Hepatocyte (in vitro differentiated cells): ENCODE measurements at regions not wholly inside any gene's neighbourhood (a gene's known extent, or its start where the extent isn't known, plus 50 kb on each side); places are given as distances from the start of the nearest gene placed in this dataset. TPM values are rescaled to one million over a fixed set of nuclear protein-coding genes. Genes with fewer than 3 reads are reported as not detected.

Experiments
- DNase-seq: peaks from one replicate; pipeline ENCODE4 v3.0.0-alpha.2; 2016; ENCODE audit warnings: low spot score
- H2AFZ ChIP-seq: fragments of 200-600 bp; sonication (generic); 2 replicates; pipeline ENCODE4 v1.6.0; 2016; ENCODE audit warnings: antibody characterized with exemption, mild to moderate bottlenecking
- H3K27ac ChIP-seq: fragments of 200-600 bp; sonication (generic); 2 replicates; pipeline ENCODE4 v1.5.1; 2016; ENCODE audit warnings: mild to moderate bottlenecking
- H3K27me3 ChIP-seq: fragments of 200-600 bp; sonication (generic); 2 replicates; pipeline ENCODE4 v1.6.1; 2016
- H3K36me3 ChIP-seq: fragments of 200-600 bp; sonication (generic); replicated peaks from 2 replicates; pipeline ENCODE4 v1.5.1; 2016; ENCODE audit warnings: low read depth; ENCODE audit not compliant: insufficient read depth
- H3K4me1 ChIP-seq: fragments of 200-600 bp; sonication (generic); 2 replicates; pipeline ENCODE4 v1.5.1; 2016; ENCODE audit warnings: mild to moderate bottlenecking, moderate library complexity; ENCODE audit not compliant: insufficient read depth
- H3K4me2 ChIP-seq: fragments of 200-600 bp; sonication (generic); 2 replicates; pipeline ENCODE4 v1.6.0; 2016
- H3K4me3 ChIP-seq: fragments of 200-600 bp; sonication (generic); 2 replicates; pipeline ENCODE4 v1.5.1; 2016; ENCODE audit warnings: mild to moderate bottlenecking
- H3K79me2 ChIP-seq: fragments of 200-600 bp; sonication (generic); 2 replicates; pipeline ENCODE4 v1.6.0; 2017; ENCODE audit warnings: mild to moderate bottlenecking
- H3K9me2 ChIP-seq: fragments of 200-600 bp; sonication (generic); replicated peaks from 2 replicates; pipeline ENCODE4 v1.6.0; 2017; ENCODE audit warnings: mild to moderate bottlenecking; ENCODE audit not compliant: insufficient read depth
- H3K9me3 ChIP-seq: fragments of 200-600 bp; sonication (generic); 2 replicates; pipeline ENCODE4 v1.5.1; 2016; ENCODE audit warnings: low read depth, mild to moderate bottlenecking
- H4K20me1 ChIP-seq: fragments of 200-600 bp; sonication (generic); 2 replicates; pipeline ENCODE4 v1.6.0; 2016; ENCODE audit warnings: mild to moderate bottlenecking; ENCODE audit not compliant: insufficient read depth, poor library complexity, severe bottlenecking
- CTCF ChIP-seq: fragments of 200-600 bp; sonication (generic); IDR thresholded peaks from 2 replicates; pipeline ENCODE4 v1.5.1; 2016; ENCODE audit warnings: antibody characterized with exemption, mild to moderate bottlenecking; ENCODE audit not compliant: poor library complexity
- EZH2 ChIP-seq: fragments of 200-600 bp; sonication (generic); IDR thresholded peaks from 2 replicates; pipeline ENCODE4 v1.6.1; 2016; ENCODE audit warnings: antibody characterized with exemption, mild to moderate bottlenecking, borderline replicate concordance
- EZH2phosphoT487 ChIP-seq: fragments of 200-600 bp; sonication (generic); IDR thresholded peaks from one replicate; pipeline ENCODE4 v1.6.1; 2018; ENCODE audit warnings: antibody characterized with exemption, mild to moderate bottlenecking, low read depth, moderate library complexity; ENCODE audit not compliant: unreplicated experiment, severe bottlenecking
- WGBS: methylation state at CpG from one replicate; pipeline ENCODE4 v1.1.6; 2016; ENCODE audit warnings: low lambda C conversion rate; ENCODE audit errors: missing lambda C conversion rate; 5-methylcytosine and 5-hydroxymethylcytosine counted together
- small RNA-seq: library from RNA; depleted of rRNA; stranded (forward); fragments of <200 nt; gene quantifications from one replicate; pipeline ENCODE3, GENCODE V24; 2014

DNA sequence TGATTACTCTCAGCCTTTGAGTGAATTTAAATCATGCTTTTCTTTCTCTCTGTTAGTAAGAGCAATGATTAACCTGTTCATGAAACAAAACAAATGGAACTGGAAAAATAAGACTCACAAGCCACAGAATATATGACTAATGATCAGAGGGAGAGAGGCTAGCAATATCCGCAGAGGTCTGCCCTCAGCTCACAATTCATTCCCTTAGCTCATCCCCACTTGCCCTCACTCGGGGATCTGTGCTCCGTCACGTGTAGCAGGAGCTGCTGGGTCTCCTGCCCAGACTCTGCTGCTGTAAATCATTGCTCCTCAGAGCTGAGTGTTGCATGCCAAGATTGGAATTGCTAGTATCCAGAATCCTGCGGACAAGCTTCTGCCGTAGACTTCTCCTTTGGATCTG is 53.1 kb upstream of the GNG2 start:
- Histone ChIP-seq H2AFZ (no peak overlapping the region), H3K9me3 (no peaks in the 10 kb centered on the region), H3K36me3 (no peaks in the 10 kb centered on the region), H3K9me2 (no peaks in the 10 kb centered on the region), H3K27ac (no peak overlapping the region), H3K79me2 (no peaks in the 10 kb centered on the region), H3K4me2 (no peak overlapping the region), H3K4me3 (no peak overlapping the region), H4K20me1 (no peaks in the 10 kb centered on the region), H3K27me3 (no peaks in the 10 kb centered on the region), H3K4me1 (no peaks in the 10 kb centered on the region)
- 51% methylated on average over 6 of the region's 6 CpGs for WGBS
- no peak for TF ChIP-seq EZH2
- no peak for TF ChIP-seq EZH2phosphoT487
- TF ChIP-seq CTCF, result no peak
- DNase-seq, result no peak

Small RNA genes in the stretch of these regions (small RNA-seq; reads per million reads assigned to genes)
- gene AL079307.3, result not detected
